Natural killer cell (primary cell): ENCODE measurements at regions not wholly inside any gene's neighbourhood (a gene's known extent, or its start where the extent isn't known, plus 50 kb on each side); places are given as distances from the start of the nearest gene placed in this dataset.

Experiments used
- ATAC-seq, 3 donors: fragments of 150-1000 bp in 2 of 3; fragments of 200-7000 bp in 1 of 3; cut with Tn5 transposase; 1 replicate in 1 of 3; 2 replicates in 2 of 3; pipeline ENCODE4 v1.10.0; 2021; ENCODE audit warnings: mild to moderate bottlenecking in 2 of 3, moderate library complexity in 2 of 3
- DNase-seq, 2 donors: peaks; one replicate each; pipeline versions ENCODE4 v3.0.0 to v3.0.0-alpha.2; 2013 to 2021; ENCODE audit warnings: mixed read lengths in 1 of 2
- H3K27ac ChIP-seq: one replicate; pipeline ENCODE4 v1.5.1; 2013; ENCODE audit warnings: mild to moderate bottlenecking, low read length
- H3K27me3 ChIP-seq: one replicate; pipeline ENCODE4 v1.6.1; 2013; ENCODE audit warnings: low read length; ENCODE audit not compliant: control insufficient read depth, insufficient read depth
- H3K36me3 ChIP-seq: one replicate; pipeline ENCODE4 v1.6.1; 2013; ENCODE audit warnings: low read length; ENCODE audit not compliant: control insufficient read depth, insufficient read depth
- H3K4me1 ChIP-seq: one replicate; pipeline ENCODE4 v1.6.1; 2013; ENCODE audit warnings: low read length; ENCODE audit not compliant: control insufficient read depth, insufficient read depth
- H3K4me3 ChIP-seq: one replicate; pipeline ENCODE4 v1.5.1; 2013; ENCODE audit warnings: low read length
- H3K9me3 ChIP-seq: one replicate; pipeline ENCODE4 v1.6.1; 2013; ENCODE audit warnings: low read length; ENCODE audit not compliant: control insufficient read depth, insufficient read depth
- H3K27ac Mint-ChIP-seq, 2 donors: one replicate each; pipeline ENCODE4 v1.8.0; 2022; ENCODE audit warnings: mild to moderate bottlenecking in 2 of 2, mixed read lengths in 2 of 2, moderate library complexity in 1 of 2
- H3K27me3 Mint-ChIP-seq, 2 donors: one replicate each; pipeline ENCODE4 v1.8.0; 2022; ENCODE audit warnings: low read depth in 2 of 2, mixed read lengths in 2 of 2
- H3K36me3 Mint-ChIP-seq: one replicate; pipeline ENCODE4 v1.8.0; 2022; ENCODE audit warnings: mixed read lengths
- H3K4me1 Mint-ChIP-seq, 2 donors: one replicate each; pipeline ENCODE4 v1.8.0; 2022; ENCODE audit warnings: mixed read lengths in 2 of 2
- H3K4me3 Mint-ChIP-seq: one replicate; pipeline ENCODE4 v1.8.0; 2022; ENCODE audit warnings: mild to moderate bottlenecking, moderate library complexity, mixed read lengths
- H3K9me3 Mint-ChIP-seq, 2 donors: one replicate each; pipeline ENCODE4 v1.8.0; 2022; ENCODE audit warnings: mixed read lengths in 2 of 2
- WGBS: methylation state at CpG from one replicate; pipeline ENCODE4 v1.1.7; 2013; ENCODE audit warnings: missing lambda C conversion rate; ENCODE audit not compliant: insufficient coverage; 5-methylcytosine and 5-hydroxymethylcytosine counted together
- intact Hi-C: fragments of 100-400 bp; cut with micrococcal nuclease; formaldehyde crosslinking; loops from one replicate; pipeline ENCODE4 v1.14.2; 2022
- TF ChIP-seq, protein P1 (sequence below): fragments of 200-600 bp; IDR thresholded peaks from one replicate; pipeline ENCODE4 v1.8.0; 2022; ENCODE audit warnings: antibody characterized with exemption

DNA sequence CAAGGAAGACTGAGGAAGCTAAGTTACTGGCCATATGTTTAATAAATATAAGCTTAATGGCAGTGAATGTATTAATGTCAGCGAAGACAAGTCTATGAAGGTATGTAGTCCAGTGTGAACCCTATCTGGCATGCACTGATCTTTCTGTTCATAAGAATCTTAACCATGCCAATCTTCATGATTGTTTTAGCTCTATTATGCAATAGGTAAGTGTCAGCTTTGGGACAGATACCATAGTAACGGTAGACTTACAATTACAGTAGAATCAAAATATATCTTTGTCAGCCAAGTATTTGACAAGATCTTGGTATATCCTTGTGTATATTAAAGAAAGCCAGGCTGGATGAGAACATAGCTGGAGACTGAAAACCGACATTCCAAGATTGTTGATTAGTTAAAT, 428.5 kb downstream of the SPRY2 start:
- Mint-ChIP-seq H3K27ac (no peak overlapping the region), H3K4me3 (no peak overlapping the region), H3K27me3 (no peaks in the 10 kb centered on the region), H3K4me1 (no peaks in the 10 kb centered on the region), H3K36me3 (no peaks in the 10 kb centered on the region), H3K9me3 (no peaks in the 10 kb centered on the region)
- ATAC-seq (no peak), DNase-seq (no peak)
- WGBS, result 62% methylated on average over 2 of the region's 3 CpGs
- no peak overlapping the region for H3K4me3 ChIP-seq
- H3K9me3 ChIP-seq, result no peaks in the 10 kb centered on the region
- H3K4me1 ChIP-seq, result no peaks in the 10 kb centered on the region
- TF ChIP-seq, protein P1, sequence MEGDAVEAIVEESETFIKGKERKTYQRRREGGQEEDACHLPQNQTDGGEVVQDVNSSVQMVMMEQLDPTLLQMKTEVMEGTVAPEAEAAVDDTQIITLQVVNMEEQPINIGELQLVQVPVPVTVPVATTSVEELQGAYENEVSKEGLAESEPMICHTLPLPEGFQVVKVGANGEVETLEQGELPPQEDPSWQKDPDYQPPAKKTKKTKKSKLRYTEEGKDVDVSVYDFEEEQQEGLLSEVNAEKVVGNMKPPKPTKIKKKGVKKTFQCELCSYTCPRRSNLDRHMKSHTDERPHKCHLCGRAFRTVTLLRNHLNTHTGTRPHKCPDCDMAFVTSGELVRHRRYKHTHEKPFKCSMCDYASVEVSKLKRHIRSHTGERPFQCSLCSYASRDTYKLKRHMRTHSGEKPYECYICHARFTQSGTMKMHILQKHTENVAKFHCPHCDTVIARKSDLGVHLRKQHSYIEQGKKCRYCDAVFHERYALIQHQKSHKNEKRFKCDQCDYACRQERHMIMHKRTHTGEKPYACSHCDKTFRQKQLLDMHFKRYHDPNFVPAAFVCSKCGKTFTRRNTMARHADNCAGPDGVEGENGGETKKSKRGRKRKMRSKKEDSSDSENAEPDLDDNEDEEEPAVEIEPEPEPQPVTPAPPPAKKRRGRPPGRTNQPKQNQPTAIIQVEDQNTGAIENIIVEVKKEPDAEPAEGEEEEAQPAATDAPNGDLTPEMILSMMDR, result no peak
- H3K36me3 ChIP-seq, result no peaks in the 10 kb centered on the region
- no peak overlapping the region for H3K27ac ChIP-seq
- intact Hi-C loops, result no loop called here
- H3K27me3 ChIP-seq, result no peaks in the 10 kb centered on the region

DNA sequence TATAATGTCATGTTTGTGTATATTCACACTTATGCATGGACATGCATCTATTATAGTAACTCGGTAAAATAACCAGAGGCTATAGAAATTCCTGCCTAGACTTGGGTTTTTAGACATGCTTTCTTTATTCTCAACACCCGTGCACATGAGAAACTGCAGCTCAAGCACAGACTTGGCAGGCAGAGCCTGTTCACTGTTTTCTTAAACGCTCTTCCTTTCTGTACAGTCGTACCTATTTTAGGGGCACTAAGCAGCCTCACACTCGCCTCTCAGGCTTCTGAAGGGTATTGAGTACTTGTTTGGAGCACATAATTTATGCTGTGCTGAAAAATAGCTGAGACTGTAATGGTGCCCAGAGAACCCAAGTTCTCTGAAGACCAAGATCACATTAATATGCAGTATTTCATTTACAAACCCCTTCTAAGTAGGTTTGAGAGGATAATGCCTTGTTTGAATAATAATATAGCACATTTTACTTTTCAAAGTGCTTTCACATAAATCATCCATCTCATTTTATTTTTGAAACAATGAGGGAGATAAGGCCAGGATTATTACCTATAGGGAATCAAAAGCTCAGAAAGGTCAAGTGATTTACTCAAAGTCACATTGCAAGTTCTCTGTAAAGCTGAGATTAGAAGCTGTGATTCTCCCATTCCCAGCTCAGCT, 429.9 kb downstream of the SPRY2 start:
- no peak overlapping the region for H3K27ac ChIP-seq
- H3K27me3 ChIP-seq, result no peaks in the 10 kb centered on the region
- H3K36me3 ChIP-seq, result no peaks in the 10 kb centered on the region
- no peak overlapping the region for H3K4me3 ChIP-seq
- TF ChIP-seq, protein P1, result no peak
- Mint-ChIP-seq H3K4me1 (no peaks in the 10 kb centered on the region), H3K27me3 (no peaks in the 10 kb centered on the region), H3K27ac (no peak overlapping the region), H3K36me3 (no peaks in the 10 kb centered on the region), H3K9me3 (no peaks in the 10 kb centered on the region), H3K4me3 (no peak overlapping the region)
- DNase-seq (no peak), ATAC-seq (no peak)
- WGBS, result 89% methylated on average over 5 of the region's 5 CpGs
- intact Hi-C loops, result no loop called here
- no peaks in the 10 kb centered on the region for H3K9me3 ChIP-seq
- no peaks in the 10 kb centered on the region for H3K4me1 ChIP-seq

DNA sequence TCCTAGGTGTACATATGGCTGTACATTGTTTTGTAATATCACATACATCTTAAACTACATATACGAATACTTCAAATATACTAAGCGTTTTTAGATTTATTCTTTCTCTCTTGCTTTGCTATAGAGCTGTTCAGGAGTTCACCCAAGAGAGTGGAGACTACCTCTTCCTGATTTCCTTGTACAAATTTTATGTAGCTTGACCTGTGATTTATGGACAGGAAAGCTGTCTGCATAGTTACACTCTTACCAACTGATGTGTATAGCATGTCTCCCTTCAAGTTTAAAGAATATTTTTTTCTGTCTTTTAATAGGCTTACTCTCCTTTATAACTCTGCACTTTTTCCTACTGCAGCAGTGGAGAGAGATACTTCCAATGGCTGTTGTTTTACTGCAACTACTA, 428.7 kb downstream of the NDFIP2 start:
- no peaks in the 10 kb centered on the region for H3K9me3 ChIP-seq
- Mint-ChIP-seq H3K36me3 (no peaks in the 10 kb centered on the region), H3K4me3 (no peak overlapping the region), H3K27me3 (no peaks in the 10 kb centered on the region), H3K27ac (no peak overlapping the region), H3K4me1 (no peaks in the 10 kb centered on the region), H3K9me3 (no peaks in the 10 kb centered on the region)
- TF ChIP-seq, protein P1, result no peak
- intact Hi-C loops, result no loop called here
- H3K27ac ChIP-seq, result no peak overlapping the region
- no peaks in the 10 kb centered on the region for H3K27me3 ChIP-seq
- H3K36me3 ChIP-seq, result no peaks in the 10 kb centered on the region
- DNase-seq (no peak), ATAC-seq (no peak)
- H3K4me1 ChIP-seq, result no peaks in the 10 kb centered on the region
- H3K4me3 ChIP-seq, result no peak overlapping the region
- WGBS, result no CpG with 5 or more reads among the region's 2 CpGs

DNA sequence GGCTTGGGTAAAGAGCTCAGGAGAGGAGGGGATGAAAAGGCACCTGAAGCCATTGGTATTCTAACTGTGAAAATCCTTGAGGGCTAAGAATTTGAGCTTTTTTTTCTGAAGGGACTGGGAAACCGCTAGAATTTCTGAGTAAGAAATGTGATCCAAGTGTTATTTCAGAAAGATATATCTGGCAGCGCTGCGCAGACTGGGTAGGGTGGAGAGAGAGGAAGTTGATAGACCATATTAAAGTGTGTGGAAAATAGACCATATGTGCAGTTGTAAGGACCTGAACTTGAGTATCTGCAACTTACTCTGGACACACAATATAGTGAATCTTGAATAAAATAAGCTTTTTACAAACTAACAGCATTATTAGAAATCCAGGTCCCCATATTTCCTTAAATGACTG, 427.4 kb downstream of the NDFIP2 start:
- intact Hi-C loops, result no loop called here
- Mint-ChIP-seq H3K9me3 (no peaks in the 10 kb centered on the region), H3K27me3 (no peaks in the 10 kb centered on the region), H3K27ac (no peak overlapping the region), H3K4me3 (no peak overlapping the region), H3K4me1 (no peaks in the 10 kb centered on the region), H3K36me3 (no peaks in the 10 kb centered on the region)
- DNase-seq (no peak), ATAC-seq (no peak)
- H3K4me3 ChIP-seq, result no peak overlapping the region
- WGBS, result 56% methylated on average over 3 of the region's 3 CpGs
- TF ChIP-seq, protein P1, result no peak
- H3K36me3 ChIP-seq, result no peaks in the 10 kb centered on the region
- H3K27ac ChIP-seq, result no peak overlapping the region
- H3K4me1 ChIP-seq, result no peaks in the 10 kb centered on the region
- H3K27me3 ChIP-seq, result no peaks in the 10 kb centered on the region
- H3K9me3 ChIP-seq, result no peaks in the 10 kb centered on the region
